GM23338 (cell line): ENCODE measurements at regions not wholly inside any gene's neighbourhood (a gene's known extent, or its start where the extent isn't known, plus 50 kb on each side); places are given as distances from the start of the nearest gene placed in this dataset.

ENCODE experiments used
- CREB1 ChIP-seq: fragments of 250-450 bp; sonication (Bioruptor Pico); IDR thresholded peaks from 2 replicates; pipeline ENCODE4 v1.5.0; 2020; ENCODE audit warnings: low read depth, mild to moderate bottlenecking, moderate library complexity
- CTCF ChIP-seq, 2 experiments: fragments of 200-600 bp in 1 of 2; sonication (generic) in 1 of 2; conservative IDR thresholded peaks; 2 replicates each; pipeline versions ENCODE4 v1.5.1 to v1.6.1; 2016 to 2017; ENCODE audit warnings: antibody characterized with exemption in 2 of 2, low read depth in 2 of 2, mild to moderate bottlenecking in 2 of 2, moderate library complexity in 1 of 2
- ZNF114 ChIP-seq: fragments of 250-450 bp; sonication (Bioruptor Pico); IDR thresholded peaks from 2 replicates; pipeline ENCODE4 v1.5.0; 2020; ENCODE audit warnings: mild to moderate bottlenecking, moderate library complexity

- no peak for TF ChIP-seq CTCF (conservative IDR thresholded peaks at IDR 0.05; ENCODE audit: low read depth in 2 of 2)
- TF ChIP-seq ZNF114, result no peak
- TF ChIP-seq CREB1 (CRISPR knock-in tag), result no peak
Measured at GRCh38 chr4:100649417-100649816, 131.6 kb upstream of the EMCN start.
